GM23338 (cell line): ENCODE measurements at regions not wholly inside any gene's neighbourhood (a gene's known extent, or its start where the extent isn't known, plus 50 kb on each side); places are given as distances from the start of the nearest gene placed in this dataset.

Experiments
- ATAC-seq: fragments of 200-7000 bp; cut with Tn5 transposase; 3 replicates; pipeline ENCODE4 v1.9.1; 2020
- DNase-seq: peaks from one replicate; pipeline ENCODE4 v3.0.0-alpha.2; 2015; ENCODE audit warnings: low spot score
- H2AFZ ChIP-seq: fragments of 200-600 bp; sonication (generic); 2 replicates; pipeline ENCODE4 v1.8.0; 2016; ENCODE audit warnings: antibody characterized with exemption, mild to moderate bottlenecking, moderate library complexity
- H3F3A ChIP-seq: fragments of 200-600 bp; sonication (generic); replicated peaks from 2 replicates; pipeline ENCODE4 v1.8.0; 2017; ENCODE audit warnings: antibody characterized with exemption, mixed run types, low read depth
- H3K27ac ChIP-seq: fragments of 200-600 bp; sonication (generic); 2 replicates; pipeline ENCODE4 v1.6.1; 2016; ENCODE audit warnings: low read depth
- H3K27me3 ChIP-seq: fragments of 200-600 bp; sonication (generic); 2 replicates; pipeline ENCODE4 v1.8.0; 2016; ENCODE audit warnings: mild to moderate bottlenecking, mixed run types, moderate library complexity; ENCODE audit not compliant: insufficient read depth
- H3K36me3 ChIP-seq: fragments of 200-600 bp; sonication (generic); 2 replicates; pipeline ENCODE4 v1.8.0; 2016; ENCODE audit warnings: mild to moderate bottlenecking; ENCODE audit not compliant: insufficient read depth
- H3K4me1 ChIP-seq: fragments of 200-600 bp; sonication (generic); 2 replicates; pipeline ENCODE4 v1.8.0; 2016; ENCODE audit warnings: mild to moderate bottlenecking, moderate library complexity; ENCODE audit not compliant: insufficient read depth
- H3K4me2 ChIP-seq: fragments of 200-600 bp; sonication (generic); 2 replicates; pipeline ENCODE4 v1.7.1; 2017; ENCODE audit warnings: mixed run types
- H3K4me3 ChIP-seq: fragments of 200-600 bp; sonication (generic); 2 replicates; pipeline ENCODE4 v1.6.1; 2016; ENCODE audit warnings: mixed run types
- H3K79me2 ChIP-seq: fragments of 200-600 bp; sonication (generic); replicated peaks from 2 replicates; pipeline ENCODE4 v1.8.0; 2017; ENCODE audit warnings: mild to moderate bottlenecking; ENCODE audit not compliant: insufficient read depth
- H3K9me2 ChIP-seq: fragments of 200-600 bp; sonication (generic); 2 replicates; pipeline ENCODE4 v1.8.0; 2017; ENCODE audit not compliant: insufficient read depth
- H4K20me1 ChIP-seq: fragments of 200-600 bp; sonication (generic); replicated peaks from 2 replicates; pipeline ENCODE4 v1.8.0; 2017; ENCODE audit warnings: mild to moderate bottlenecking; ENCODE audit not compliant: insufficient read depth
- H3K27ac Mint-ChIP-seq: 2 replicates; pipeline ENCODE4 v1.8.0; 2020; ENCODE audit warnings: inconsistent platforms, mild to moderate bottlenecking, moderate library complexity, mixed read lengths
- H3K27me3 Mint-ChIP-seq: 3 replicates; pipeline ENCODE4 v1.8.0; 2022; ENCODE audit warnings: low read depth, mild to moderate bottlenecking, moderate library complexity, mixed read lengths, inconsistent platforms; ENCODE audit not compliant: insufficient read depth, poor library complexity
- H3K36me3 Mint-ChIP-seq: 3 replicates; pipeline ENCODE4 v1.8.0; 2021; ENCODE audit warnings: low read depth, mild to moderate bottlenecking, inconsistent platforms, moderate library complexity, mixed read lengths
- H3K4me1 Mint-ChIP-seq: 3 replicates; pipeline ENCODE4 v1.8.0; 2020; ENCODE audit warnings: mild to moderate bottlenecking, inconsistent platforms, mixed read lengths
- H3K4me3 Mint-ChIP-seq: 3 replicates; pipeline ENCODE4 v1.8.0; 2021; ENCODE audit warnings: moderate library complexity, mild to moderate bottlenecking, inconsistent platforms, mixed read lengths
- H3K9me3 Mint-ChIP-seq: 3 replicates; pipeline ENCODE4 v1.8.0; 2020; ENCODE audit warnings: moderate library complexity, mild to moderate bottlenecking, inconsistent platforms, mixed read lengths
- CREB1 ChIP-seq: fragments of 250-450 bp; sonication (Bioruptor Pico); IDR thresholded peaks from 2 replicates; pipeline ENCODE4 v1.5.0; 2020; ENCODE audit warnings: low read depth, mild to moderate bottlenecking, moderate library complexity
- ETS1 ChIP-seq: IDR thresholded peaks from 2 replicates; pipeline ENCODE4 v1.6.1; 2016; ENCODE audit warnings: antibody characterized with exemption
- EZH2phosphoT487 ChIP-seq: fragments of 200-600 bp; sonication (generic); IDR thresholded peaks from one replicate; pipeline ENCODE4 v1.8.1; 2018; ENCODE audit warnings: antibody characterized with exemption; ENCODE audit not compliant: unreplicated experiment
- JUNB ChIP-seq: IDR thresholded peaks from one replicate; pipeline ENCODE4 v1.6.1; 2016; ENCODE audit warnings: antibody characterized with exemption; ENCODE audit not compliant: unreplicated experiment
- NANOG ChIP-seq: IDR thresholded peaks from 2 replicates; pipeline ENCODE4 v1.6.1; 2016; ENCODE audit warnings: antibody characterized with exemption, borderline replicate concordance
- STAT1 ChIP-seq: IDR thresholded peaks from one replicate; pipeline ENCODE4 v1.6.1; 2016; ENCODE audit warnings: antibody characterized with exemption; ENCODE audit not compliant: unreplicated experiment
- ZNF114 ChIP-seq: fragments of 250-450 bp; sonication (Bioruptor Pico); IDR thresholded peaks from 2 replicates; pipeline ENCODE4 v1.5.0; 2020; ENCODE audit warnings: mild to moderate bottlenecking, moderate library complexity
- ZNF331 ChIP-seq: fragments of 250-450 bp; sonication (Bioruptor Pico); IDR thresholded peaks from 2 replicates; pipeline ENCODE4 v1.5.0; 2020; ENCODE audit warnings: low read depth, mild to moderate bottlenecking, moderate library complexity
- ZNF462 ChIP-seq: fragments of 250-450 bp; sonication (Bioruptor Pico); IDR thresholded peaks from 2 replicates; pipeline ENCODE4 v1.5.0; 2020; ENCODE audit warnings: mild to moderate bottlenecking, moderate library complexity
- TF ChIP-seq, protein P1 (sequence below), 2 experiments: fragments of 200-600 bp in 1 of 2; sonication (generic) in 1 of 2; conservative IDR thresholded peaks; 2 replicates each; pipeline versions ENCODE4 v1.5.1 to v1.6.1; 2016 to 2017; ENCODE audit warnings: antibody characterized with exemption in 2 of 2, low read depth in 2 of 2, mild to moderate bottlenecking in 2 of 2, moderate library complexity in 1 of 2

- no peak for TF ChIP-seq ZNF462
- TF ChIP-seq NANOG, result no peak
- TF ChIP-seq, protein P1, sequence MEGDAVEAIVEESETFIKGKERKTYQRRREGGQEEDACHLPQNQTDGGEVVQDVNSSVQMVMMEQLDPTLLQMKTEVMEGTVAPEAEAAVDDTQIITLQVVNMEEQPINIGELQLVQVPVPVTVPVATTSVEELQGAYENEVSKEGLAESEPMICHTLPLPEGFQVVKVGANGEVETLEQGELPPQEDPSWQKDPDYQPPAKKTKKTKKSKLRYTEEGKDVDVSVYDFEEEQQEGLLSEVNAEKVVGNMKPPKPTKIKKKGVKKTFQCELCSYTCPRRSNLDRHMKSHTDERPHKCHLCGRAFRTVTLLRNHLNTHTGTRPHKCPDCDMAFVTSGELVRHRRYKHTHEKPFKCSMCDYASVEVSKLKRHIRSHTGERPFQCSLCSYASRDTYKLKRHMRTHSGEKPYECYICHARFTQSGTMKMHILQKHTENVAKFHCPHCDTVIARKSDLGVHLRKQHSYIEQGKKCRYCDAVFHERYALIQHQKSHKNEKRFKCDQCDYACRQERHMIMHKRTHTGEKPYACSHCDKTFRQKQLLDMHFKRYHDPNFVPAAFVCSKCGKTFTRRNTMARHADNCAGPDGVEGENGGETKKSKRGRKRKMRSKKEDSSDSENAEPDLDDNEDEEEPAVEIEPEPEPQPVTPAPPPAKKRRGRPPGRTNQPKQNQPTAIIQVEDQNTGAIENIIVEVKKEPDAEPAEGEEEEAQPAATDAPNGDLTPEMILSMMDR (conservative IDR thresholded peaks at IDR 0.05; ENCODE audit: low read depth in 2 of 2), result no peak
Observed at GRCh38 chr18:13987956-13988355, 72.6 kb upstream of the MC2R start (continued).

- Histone ChIP-seq H3K4me3 (no peak overlapping the region), H3K4me2 (no peak overlapping the region), H3K9me2 (peaks cover 13% of the 10 kb centered on the region), H3K79me2 (no peaks in the 10 kb centered on the region), H3K36me3 (no peaks in the 10 kb centered on the region), H4K20me1 (no peaks in the 10 kb centered on the region), H3K27ac (no peak overlapping the region), H2AFZ (no peak overlapping the region), H3K27me3 (no peaks in the 10 kb centered on the region), H3F3A (no peaks in the 10 kb centered on the region), H3K4me1 (peaks cover 16% of the 10 kb centered on the region)
- Mint-ChIP-seq H3K4me1 (peaks cover 16% of the 10 kb centered on the region), H3K4me3 (no peak overlapping the region), H3K9me3 (peaks cover 13% of the 10 kb centered on the region), H3K27ac (no peak overlapping the region), H3K27me3 (peaks cover 2% of the 10 kb centered on the region), H3K36me3 (peaks cover 13% of the 10 kb centered on the region; the same call in 2 of the 3 replicates)
- DNase-seq, result no peak
- no peak for ATAC-seq
- TF ChIP-seq ETS1 (no peak), CREB1 (CRISPR knock-in tag) (no peak), EZH2phosphoT487 (no peak), ZNF114 (CRISPR knock-in tag) (no peak), ZNF331 (CRISPR knock-in tag) (no peak), JUNB (no peak), STAT1 (no peak)
Observed at GRCh38 chr18:13984080-13984479, 68.7 kb upstream of the MC2R start.
